ENCODE measurements at regions not wholly inside any gene's neighbourhood (a gene's known extent, or its start where the extent isn't known, plus 50 kb on each side); places are given as distances from the start of the nearest gene placed in this dataset.

DNA sequence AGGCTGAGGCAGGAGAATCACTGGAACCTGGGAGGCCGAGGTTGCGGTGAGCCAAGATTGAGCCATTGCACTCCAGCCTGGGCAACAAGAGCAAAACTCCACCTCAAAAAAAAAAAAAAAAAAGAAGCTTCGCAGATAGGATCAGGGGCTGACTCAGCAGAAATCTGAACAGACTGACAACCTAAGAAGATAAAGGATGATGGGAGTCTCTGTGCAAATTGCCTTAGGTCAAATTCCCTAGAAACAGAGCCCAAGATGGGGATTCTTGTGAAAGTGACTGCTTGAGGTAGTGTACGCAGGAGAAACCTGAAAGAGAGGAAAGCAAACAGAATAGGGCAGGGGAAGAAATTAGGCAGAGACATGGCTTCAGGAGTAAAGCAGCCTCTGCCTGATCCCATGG is 160.8 kb upstream of the LRIG1 start:
- in situ Hi-C loops (cut with HindIII; ENCODE audit: low pct_unique_long_range_greater_than_20kb, low sequenced_read_pairs) = no loop called here
- DNase-seq (ENCODE audit: low read depth) = no peak

DNA sequence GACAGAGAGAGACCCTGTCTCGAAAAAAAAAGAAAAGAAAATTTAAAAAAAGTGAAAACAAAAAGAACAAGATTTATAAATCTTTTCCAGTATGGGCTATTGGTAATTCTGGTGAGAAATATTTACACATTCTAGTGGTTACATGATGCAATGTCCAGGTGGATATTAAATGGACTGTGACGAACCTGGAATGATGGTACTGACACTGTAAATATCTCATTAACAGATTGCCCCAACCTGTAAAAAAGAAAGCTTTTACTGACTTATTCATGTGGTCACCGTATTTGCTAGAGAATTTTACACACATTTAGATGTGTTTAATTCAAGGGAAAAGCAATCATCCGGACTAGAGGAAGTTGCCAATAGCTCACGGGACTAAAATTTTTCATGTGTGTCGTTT is 162.1 kb upstream of the LRIG1 start:
- DNase-seq (ENCODE audit: low read depth) = no peak
- in situ Hi-C loops (cut with HindIII; ENCODE audit: low pct_unique_long_range_greater_than_20kb, low sequenced_read_pairs) = no loop called here

DNA sequence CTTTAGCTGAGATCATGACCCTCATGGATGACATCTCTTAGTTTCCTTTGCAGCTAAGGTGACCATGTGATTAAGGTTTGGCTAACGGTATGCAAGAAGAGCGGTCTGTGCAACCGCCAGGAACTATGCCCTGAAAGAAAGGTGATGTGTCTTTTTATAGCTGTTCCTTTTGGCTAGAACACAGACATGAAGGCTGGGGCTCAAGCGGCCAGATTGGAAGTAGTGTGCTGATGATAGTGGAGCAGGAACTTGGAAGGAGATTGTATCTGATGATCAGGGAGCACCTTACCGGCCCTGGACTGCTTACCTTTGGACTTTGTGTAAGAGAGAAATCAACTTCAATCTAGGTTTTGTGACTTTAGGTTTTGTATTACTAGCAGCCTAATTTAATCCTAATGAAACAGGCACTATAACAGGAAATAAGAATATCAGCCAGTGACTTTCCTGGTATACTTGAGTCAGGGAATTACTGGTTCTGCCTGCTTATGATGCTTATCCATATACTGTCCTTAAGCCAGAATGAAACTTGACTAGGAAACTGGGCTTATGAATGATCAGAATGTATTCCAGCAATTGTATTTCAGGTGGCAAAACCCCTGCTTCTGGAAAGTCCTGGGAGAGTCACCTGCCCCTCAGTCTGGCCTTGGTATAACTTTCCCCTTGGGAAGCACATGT is 164.3 kb upstream of the LRIG1 start:
- DNase-seq (ENCODE audit: low read depth) = no peak
- in situ Hi-C loops (cut with HindIII; ENCODE audit: low pct_unique_long_range_greater_than_20kb, low sequenced_read_pairs) = no loop called here

DNA sequence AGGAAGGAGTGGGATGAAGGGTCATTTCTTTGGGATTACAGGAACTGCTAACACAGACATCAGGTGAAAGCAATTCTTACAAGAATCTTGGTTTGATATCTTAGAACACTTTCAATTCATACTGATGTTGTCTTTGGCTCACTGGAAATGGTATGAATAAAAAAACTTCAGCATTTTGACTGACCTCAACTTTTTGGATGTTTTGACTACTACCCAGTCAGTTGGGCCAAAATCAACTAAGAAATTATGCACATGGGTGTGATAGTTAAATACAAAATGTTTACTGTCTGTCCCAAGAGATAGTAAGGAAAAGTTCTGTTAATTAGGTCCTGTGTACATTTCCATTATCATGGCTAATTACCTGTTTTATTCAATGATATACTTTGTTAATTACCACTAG is 165.5 kb upstream of the LRIG1 start:
- in situ Hi-C loops (cut with HindIII; ENCODE audit: low pct_unique_long_range_greater_than_20kb, low sequenced_read_pairs) = no loop called here
- DNase-seq (ENCODE audit: low read depth) = no peak

DNA sequence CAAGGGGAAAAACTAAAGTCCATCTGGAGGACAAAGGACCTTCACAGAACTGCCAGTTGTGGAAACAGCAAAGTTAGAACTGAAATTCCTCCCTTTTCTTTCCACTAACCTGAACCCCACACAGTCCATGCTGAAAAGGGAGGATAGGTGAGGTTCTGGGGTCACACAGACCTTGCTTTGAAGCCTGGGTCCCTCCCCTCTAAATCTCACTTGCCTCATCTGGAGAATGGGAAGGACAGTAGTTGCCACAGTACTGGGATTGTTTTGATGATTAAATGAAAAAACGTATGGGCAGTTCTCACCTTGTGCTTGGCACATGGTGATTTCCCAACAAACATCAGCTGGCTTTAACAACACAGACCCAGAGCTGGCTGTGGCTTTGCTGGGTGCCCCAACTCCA is 166.4 kb upstream of the LRIG1 start:
- DNase-seq (ENCODE audit: low read depth) = no peak
- in situ Hi-C loops (cut with HindIII; ENCODE audit: low pct_unique_long_range_greater_than_20kb, low sequenced_read_pairs) = no loop called here

DNA sequence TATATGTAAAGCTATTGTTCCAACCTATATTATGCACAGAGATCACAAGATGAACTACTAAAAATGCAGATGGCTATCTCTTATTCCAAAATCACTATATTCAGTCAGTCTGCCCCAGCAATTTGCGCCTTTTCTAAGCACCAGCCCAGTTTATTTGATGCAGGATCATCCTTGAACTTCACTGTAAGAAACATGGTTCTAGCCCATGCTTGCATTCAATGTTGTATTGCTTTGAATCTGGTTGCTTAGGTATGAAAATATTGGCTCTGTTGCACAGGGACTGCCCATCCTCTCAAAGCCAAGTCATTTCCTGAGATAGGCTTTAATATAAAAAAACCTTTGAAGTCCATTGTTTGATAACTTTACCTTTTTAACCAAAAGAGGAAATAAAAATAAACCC is 170.5 kb upstream of the LRIG1 start:
- no peak for DNase-seq (ENCODE audit: low read depth)
- in situ Hi-C loops (cut with HindIII; ENCODE audit: low pct_unique_long_range_greater_than_20kb, low sequenced_read_pairs) = no loop called here

DNA sequence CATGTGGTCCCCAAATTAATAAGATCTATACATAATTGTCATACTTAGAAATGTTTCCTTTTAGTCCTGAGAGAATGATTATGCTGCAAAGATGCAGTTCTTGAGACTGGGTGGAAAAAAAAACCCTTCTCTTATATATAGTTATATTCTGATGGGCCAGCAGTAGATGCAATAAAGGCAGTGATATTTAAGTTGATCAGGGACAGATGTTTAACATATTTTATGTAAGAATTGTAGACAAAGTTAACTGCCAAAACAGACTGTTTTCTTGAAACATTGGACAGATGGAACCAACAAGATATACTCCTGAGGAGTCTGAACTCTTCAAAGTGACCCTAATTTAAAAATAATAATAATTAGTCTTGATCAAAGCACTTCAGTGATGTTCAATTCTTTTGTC is 172.0 kb upstream of the LRIG1 start:
- DNase-seq (ENCODE audit: low read depth) = no peak
- in situ Hi-C loops (cut with HindIII; ENCODE audit: low pct_unique_long_range_greater_than_20kb, low sequenced_read_pairs) = no loop called here

DNA sequence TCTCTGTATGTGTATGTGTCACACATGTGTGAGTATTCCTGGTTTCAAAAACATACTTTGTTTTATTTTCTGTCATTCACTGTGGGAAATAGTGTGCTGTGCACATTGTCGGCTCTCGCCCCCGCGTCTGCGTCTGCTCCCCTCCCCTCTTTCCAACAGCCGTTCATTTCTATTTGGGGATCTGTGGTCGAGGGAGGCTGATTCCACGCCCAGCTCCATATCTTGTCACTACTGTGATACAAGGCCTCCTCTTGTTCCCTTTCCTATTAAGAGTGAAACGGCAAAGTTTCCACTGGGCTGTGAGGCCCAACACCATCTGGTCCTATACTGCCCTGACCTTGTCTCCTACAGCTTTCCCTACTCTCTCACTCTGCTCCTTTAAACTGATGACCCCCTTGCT is 172.5 kb upstream of the LRIG1 start:
- no peak for DNase-seq (ENCODE audit: low read depth)
- in situ Hi-C loops (cut with HindIII; ENCODE audit: low pct_unique_long_range_greater_than_20kb, low sequenced_read_pairs) = no loop called here

DNA sequence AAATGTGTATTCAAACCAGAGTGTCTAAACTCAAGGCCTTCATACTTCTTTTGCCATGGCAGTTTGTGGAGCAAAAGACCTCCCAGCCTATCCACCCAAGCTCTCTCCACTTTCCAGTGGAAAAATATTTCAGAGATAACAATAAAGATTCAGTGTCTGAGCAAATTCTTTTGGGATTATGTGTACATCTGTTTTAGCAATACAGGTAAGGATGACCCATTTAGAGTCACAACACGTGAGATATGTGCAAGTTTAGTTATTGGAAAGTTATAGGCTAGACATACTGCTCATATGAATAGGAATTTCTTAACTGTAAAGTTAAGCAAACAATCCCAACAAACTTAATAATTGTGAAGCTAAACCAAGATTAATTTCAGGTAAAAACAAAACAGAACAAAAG is 174.5 kb upstream of the LRIG1 start:
- in situ Hi-C loops (cut with HindIII; ENCODE audit: low pct_unique_long_range_greater_than_20kb, low sequenced_read_pairs) = no loop called here
- no peak for DNase-seq (ENCODE audit: low read depth)

DNA sequence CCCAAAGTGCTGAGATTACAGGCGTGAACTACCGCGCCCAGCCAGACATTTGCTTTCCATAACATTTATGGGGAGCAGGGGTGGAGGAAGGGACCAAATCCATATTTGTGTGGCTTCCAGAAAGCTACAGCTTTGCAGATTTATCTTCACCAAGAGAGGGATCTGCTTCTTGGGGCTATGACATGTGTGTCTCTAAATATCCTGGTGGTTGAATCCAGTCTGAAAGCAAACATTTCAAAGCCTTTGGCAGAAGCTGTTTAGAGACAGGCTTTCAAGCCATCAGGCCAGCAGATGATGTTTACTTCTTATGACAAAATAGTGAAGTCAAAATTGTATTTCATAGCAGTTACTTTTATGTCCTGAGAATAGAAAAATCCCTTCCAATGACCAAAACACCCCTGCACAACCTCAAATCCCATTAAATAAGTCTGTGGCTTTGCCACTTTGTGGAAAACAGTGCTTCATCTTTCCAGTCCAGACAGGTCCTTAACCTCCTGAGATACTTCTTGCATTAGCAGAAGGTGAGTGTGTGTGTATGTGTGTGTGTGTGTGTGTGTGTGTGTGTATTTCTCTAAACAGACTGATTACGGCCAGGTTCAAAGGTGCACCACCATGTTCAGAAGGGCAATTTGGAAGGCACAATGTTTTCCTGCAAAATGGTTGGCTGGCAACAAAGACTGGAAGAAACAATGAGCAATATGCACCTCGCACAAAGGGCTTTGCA is 191.4 kb upstream of the LRIG1 start:
- no peak for DNase-seq (ENCODE audit: low read depth)
- in situ Hi-C loops (cut with HindIII; ENCODE audit: low pct_unique_long_range_greater_than_20kb, low sequenced_read_pairs) = no loop called here

DNA sequence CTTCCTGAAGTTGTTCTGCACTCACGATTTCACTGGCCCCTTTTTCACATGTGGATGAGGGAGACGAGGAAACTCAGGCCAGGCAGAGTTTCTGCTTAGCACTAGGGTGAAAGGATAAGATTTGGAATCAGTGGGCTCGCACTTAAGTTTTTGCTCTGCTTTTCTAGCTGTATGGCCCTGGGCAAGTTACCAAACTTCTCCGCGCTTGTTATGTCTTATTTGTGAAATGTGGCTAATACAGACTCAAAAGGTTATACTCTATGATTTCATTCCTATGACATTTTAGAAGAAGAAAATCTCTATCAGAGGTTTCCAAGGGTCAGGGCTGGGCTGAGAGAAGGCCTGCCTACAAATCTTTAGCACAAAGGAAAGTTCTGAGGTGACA is 191.9 kb upstream of the LRIG1 start:
- in situ Hi-C loops (cut with HindIII; ENCODE audit: low pct_unique_long_range_greater_than_20kb, low sequenced_read_pairs) = no loop called here
- no peak for DNase-seq (ENCODE audit: low read depth)

DNA sequence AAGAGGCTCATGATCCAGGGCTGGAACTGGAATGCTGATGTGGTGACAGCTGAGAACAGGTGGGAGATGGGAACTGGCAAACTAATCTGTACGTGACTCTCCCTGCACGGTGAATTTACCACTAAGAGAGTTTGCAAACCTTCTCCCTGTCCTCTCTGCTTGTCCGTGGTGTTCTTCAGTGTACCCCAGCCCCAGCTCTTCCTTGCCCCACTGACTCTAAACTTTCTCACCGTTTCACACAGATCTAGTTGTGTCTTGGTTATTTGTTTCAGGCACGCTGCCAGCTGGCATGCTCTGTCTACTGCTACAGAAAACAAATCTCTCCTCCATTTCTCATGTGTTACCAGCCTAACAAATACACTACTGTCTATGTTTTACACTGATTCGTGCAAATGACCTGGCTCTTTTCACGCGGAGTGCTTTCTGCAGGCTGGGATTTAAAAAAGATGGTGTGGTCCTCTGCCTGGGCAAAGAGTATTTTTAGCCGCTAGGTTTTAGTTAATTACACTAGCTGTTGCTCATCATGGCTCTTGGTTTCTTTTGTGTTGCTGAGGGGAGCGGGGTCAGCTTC is 192.7 kb upstream of the LRIG1 start:
- in situ Hi-C loops (cut with HindIII; ENCODE audit: low pct_unique_long_range_greater_than_20kb, low sequenced_read_pairs) = no loop called here
- no peak for DNase-seq (ENCODE audit: low read depth)

DNA sequence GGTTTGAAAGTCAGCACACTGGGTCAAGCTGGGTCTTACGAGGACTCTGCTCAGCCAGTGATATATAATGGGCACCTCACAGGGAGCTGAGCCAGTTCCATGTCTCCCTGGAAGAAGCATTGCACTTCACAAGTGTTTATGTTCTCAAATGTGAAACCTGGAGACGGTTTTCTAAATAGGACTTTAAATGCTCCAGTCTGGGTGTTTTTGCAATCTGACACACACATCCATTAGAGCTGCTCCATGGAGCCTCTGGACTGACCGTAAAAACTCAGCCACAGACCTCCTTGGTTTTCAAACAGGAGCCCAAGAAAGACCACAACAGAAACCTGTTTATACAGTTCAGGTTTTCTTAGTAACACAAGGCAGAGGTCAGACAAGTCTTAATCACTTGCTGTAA is 201.3 kb upstream of the LRIG1 start:
- no peak for DNase-seq (ENCODE audit: low read depth)
- in situ Hi-C loops (cut with HindIII; ENCODE audit: low pct_unique_long_range_greater_than_20kb, low sequenced_read_pairs) = no loop called here

DNA sequence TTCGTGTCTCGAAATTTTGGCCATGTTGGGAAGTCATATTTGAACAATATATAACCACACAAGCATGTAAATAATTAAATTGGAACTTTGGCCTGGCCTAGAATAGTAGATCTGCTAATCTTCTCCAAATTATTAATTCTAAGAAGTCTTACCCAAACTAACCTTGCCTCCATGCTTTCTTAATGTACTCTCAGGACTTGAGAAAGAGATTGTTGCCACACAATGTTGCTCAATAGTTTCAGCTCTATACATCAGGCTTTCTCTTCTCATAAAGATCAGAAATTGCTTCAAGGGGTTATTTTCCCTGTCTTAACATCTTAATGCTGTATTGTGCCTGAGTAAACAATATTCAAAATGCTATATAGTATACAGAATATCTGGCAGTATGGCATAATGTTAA is 202.7 kb upstream of the LRIG1 start:
- DNase-seq (ENCODE audit: low read depth) = no peak
- in situ Hi-C loops (cut with HindIII; ENCODE audit: low pct_unique_long_range_greater_than_20kb, low sequenced_read_pairs) = no loop called here

DNA sequence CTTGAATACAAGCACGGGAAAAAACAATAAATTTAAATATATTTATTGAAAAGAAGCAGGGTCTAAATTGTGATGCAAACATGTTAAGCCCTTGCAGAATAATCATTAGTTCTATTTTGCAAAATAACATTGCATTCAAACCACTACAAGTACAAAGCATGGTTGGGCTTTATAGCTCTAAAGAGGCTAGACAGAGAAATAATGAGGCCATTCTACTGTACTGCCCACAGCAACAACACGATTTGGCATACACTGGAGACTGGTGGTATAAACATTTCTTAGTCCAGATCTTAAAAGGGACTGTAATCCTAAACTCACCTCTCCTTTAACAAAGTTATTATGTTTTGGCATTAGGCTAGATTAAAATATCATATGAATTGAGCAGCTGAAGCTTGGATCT is 204.3 kb upstream of the LRIG1 start:
- in situ Hi-C loops (cut with HindIII; ENCODE audit: low pct_unique_long_range_greater_than_20kb, low sequenced_read_pairs) = no loop called here
- no peak for DNase-seq (ENCODE audit: low read depth)

DNA sequence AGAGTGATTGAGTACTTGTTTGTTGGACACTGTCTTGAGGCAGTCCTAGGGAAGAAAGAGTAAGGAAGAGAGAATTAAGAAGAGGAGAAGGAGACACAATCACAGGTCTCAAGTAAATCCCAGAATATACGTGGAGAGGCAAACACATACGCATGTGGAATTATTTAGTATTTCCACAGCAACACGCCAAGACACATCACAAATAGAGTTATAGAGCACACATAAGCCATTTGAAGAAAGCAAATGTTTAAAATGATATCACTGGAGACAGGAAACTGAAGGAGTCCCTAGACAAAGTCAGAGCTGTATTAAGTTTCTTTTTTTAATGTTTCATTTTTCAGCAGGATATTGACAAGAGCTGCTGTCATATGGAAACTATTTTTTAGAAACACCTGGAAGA is 206.1 kb upstream of the LRIG1 start:
- no peak for DNase-seq (ENCODE audit: low read depth)
- in situ Hi-C loops (cut with HindIII; ENCODE audit: low pct_unique_long_range_greater_than_20kb, low sequenced_read_pairs) = no loop called here

DNA sequence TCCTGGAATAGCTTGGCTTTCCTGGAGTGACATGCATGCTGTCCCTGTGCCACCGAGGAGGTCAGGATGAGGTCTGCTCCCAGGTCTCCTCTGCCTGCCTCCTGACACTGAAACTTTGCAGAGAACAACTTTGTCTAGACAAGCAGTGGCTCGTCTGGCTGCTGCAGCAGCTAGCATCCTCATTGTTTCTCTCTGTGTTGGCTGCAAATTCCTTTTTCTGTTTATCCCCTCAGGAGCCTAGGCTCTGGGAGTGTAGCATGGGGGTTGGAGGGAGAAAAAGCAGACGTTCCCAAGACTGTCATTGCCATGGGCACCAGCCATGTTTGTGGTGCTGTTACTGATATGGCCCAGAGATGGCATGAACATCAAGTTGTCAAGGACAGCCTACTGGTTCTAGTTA is 208.7 kb upstream of the LRIG1 start:
- in situ Hi-C loops (cut with HindIII; ENCODE audit: low pct_unique_long_range_greater_than_20kb, low sequenced_read_pairs) = no loop called here
- DNase-seq (ENCODE audit: low read depth) = no peak

DNA sequence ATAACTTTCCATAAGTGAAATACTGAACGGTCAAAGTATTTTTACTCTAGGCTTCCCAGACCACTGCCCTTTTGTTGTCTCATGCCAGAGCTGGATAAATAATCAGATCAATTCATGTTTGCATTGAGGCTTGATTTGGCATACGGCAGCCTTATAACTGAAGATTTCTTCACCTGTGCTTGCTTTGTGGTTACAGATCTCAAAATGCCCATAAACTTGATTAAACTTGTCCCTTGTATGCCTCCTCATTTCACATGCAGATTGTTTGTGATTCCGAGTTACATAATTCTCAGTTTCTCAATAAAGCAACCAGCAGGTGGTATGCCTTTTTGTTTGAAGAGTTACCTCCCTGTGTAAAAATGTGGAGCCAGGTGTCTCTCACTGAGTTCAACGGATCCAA is 211.4 kb upstream of the LRIG1 start:
- DNase-seq (ENCODE audit: low read depth) = no peak
- in situ Hi-C loops (cut with HindIII; ENCODE audit: low pct_unique_long_range_greater_than_20kb, low sequenced_read_pairs) = no loop called here

DNA sequence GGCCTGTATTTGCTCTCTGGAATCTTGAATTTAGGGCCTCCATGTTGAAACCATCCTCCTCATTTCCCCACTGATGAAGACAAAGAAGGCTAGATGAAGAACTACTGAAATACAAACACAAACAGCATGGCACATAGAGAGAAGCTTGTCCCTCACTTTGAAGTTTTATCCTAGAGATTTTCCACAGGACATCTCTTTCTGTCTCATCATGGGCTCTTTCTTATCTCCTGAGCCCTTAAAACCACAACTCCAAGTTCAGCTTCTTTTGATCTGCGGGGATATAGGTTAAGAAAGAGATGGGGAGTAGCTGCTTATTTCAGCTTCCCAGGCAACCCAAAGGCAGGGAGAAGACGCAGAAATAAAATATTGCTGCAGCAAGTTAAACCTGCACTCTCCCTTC is 213.1 kb upstream of the LRIG1 start:
- DNase-seq (ENCODE audit: low read depth) = no peak
- in situ Hi-C loops (cut with HindIII; ENCODE audit: low pct_unique_long_range_greater_than_20kb, low sequenced_read_pairs) = no loop called here

DNA sequence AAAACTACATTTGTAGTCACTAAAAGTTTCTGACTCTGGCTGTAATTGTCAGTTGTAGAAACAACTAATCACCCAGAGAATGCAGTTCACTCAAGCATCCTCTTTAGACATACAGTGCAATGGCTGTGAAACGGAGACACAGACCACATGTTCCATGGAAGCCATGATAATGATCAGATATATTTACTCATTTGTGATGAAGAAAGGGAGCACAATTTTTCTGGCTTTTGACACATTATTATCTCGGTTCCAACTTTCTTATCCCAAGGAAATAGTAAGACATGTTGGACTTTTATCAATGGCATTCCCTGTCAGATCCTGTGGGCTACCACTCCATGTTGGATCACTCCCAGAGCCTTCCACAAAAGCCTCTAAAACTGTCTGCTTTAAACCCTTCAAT is 215.0 kb upstream of the LRIG1 start:
- in situ Hi-C loops (cut with HindIII; ENCODE audit: low pct_unique_long_range_greater_than_20kb, low sequenced_read_pairs) = no loop called here
- no peak for DNase-seq (ENCODE audit: low read depth)
